Loucy (cell line): ENCODE measurements at regions not wholly inside any gene's neighbourhood (a gene's known extent, or its start where the extent isn't known, plus 50 kb on each side); places are given as distances from the start of the nearest gene placed in this dataset.

Experiments used
- CTCF ChIP-seq: fragments of 200-600 bp; sonication (generic); conservative IDR thresholded peaks from 2 replicates; pipeline ENCODE4 v1.5.1; 2014; ENCODE audit warnings: mild to moderate bottlenecking, antibody characterized with exemption, low read length
- EZH2phosphoT487 ChIP-seq: fragments of 200-600 bp; IDR thresholded peaks from 2 replicates; pipeline ENCODE4 v1.6.1; 2018; ENCODE audit warnings: antibody characterized with exemption, mild to moderate bottlenecking, moderate library complexity, borderline replicate concordance

- no peak for TF ChIP-seq CTCF
- TF ChIP-seq EZH2phosphoT487, result no peak
These were observed 292.4 kb upstream of the PITX2 start for GRCh38 chr4:110915301-110915700.
